Testis (tissue), 2 donors: ENCODE measurements at regions not wholly inside any gene's neighbourhood (a gene's known extent, or its start where the extent isn't known, plus 50 kb on each side); places are given as distances from the start of the nearest gene placed in this dataset.

Experiments
- CTCF ChIP-seq, 3 experiments: fragments of 450-650 bp in 2 of 3; fragments of 200-600 bp in 1 of 3; sonication (generic) in 1 of 3; IDR thresholded peaks; one replicate each; pipeline ENCODE4 v1.5.1; 2016 to 2019; ENCODE audit warnings: antibody characterized with exemption in 3 of 3, mild to moderate bottlenecking in 2 of 3, moderate library complexity in 1 of 3
- POLR2A ChIP-seq: fragments of 450-650 bp; IDR thresholded peaks from one replicate; pipeline ENCODE4 v1.6.1; 2017; ENCODE audit warnings: antibody characterized with exemption, mild to moderate bottlenecking, moderate library complexity

- TF ChIP-seq CTCF (IDR thresholded peaks at IDR 0.05) = no peak
- no peak for TF ChIP-seq POLR2A
Measured at GRCh38 chr9:99544526-99544925, 277.2 kb upstream of the NR4A3 start.
